NCI-H2029 treated with DMSO at 0.1 percent for 48 hours (cell line): ENCODE measurements at regions not wholly inside any gene's neighbourhood (a gene's known extent, or its start where the extent isn't known, plus 50 kb on each side); places are given as distances from the start of the nearest gene placed in this dataset.

Experiments
- DNase-seq: peaks from one replicate; lab custom pipeline; 2025; lab: John Stamatoyannopoulos, UW

DNA sequence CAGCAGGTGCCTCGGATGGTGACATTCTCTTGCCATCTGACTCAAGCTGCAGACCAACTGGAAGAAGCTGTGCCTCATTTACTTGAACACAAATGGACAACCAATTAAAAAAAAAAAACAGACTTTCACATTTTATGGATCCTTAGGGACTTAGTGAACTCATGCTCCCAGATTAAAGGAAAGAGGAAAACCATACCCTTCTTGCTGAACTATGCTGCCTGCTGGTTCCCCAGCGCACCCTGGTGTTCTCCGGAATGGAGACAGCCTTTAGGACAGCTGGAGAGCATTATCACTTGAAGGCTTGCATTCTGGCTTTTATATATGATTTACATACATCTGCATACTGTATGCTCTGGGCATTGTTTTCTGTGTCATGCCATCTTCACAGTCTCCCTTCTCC, 370.7 kb downstream of the SLC4A3 start:
- no peak for DNase-seq

DNA sequence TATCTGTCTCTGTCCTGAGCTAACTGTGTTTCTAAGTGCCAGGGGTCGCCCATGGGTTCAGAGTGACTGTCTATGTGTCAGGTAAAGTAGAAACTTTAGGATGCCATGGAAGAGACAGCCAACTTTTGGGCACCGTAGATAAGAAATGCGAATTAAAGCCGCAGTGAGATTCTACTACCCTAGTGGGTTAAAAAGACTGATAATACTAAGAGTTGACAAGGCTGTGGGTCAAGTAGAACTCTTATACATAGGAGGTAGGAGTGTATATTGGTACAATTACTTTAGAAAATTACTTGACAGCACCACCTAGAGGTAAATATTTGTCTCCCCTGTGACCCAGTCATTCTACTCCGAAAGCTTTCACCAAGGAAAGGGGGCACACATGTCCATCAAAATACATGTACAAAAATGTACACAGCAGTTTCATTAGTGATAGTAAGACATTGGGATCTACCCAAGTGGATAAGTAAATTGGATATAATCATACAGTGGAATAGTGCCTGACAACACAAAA, 371.3 kb downstream of the SLC4A3 start:
- no peak for DNase-seq

DNA sequence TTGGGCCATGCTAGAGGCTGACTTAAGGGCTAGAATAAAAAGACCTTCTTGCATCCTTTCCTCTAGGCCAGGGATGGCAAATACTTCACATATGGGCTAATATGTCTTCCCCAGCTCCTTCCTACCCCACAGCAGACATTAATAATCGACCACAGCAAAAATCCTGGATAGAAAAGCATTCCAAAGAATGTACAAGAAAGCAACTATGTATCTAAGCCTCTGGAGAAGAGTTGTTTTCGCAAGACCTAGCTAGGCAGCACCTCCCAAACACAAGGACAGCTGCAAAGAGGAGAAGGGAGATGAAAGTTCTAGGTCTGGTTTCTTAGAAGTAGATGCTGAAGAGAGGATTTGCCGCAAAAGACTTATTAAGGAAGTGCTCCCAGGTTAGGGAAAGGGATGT, 372.6 kb downstream of the SLC4A3 start:
- DNase-seq = no peak

DNA sequence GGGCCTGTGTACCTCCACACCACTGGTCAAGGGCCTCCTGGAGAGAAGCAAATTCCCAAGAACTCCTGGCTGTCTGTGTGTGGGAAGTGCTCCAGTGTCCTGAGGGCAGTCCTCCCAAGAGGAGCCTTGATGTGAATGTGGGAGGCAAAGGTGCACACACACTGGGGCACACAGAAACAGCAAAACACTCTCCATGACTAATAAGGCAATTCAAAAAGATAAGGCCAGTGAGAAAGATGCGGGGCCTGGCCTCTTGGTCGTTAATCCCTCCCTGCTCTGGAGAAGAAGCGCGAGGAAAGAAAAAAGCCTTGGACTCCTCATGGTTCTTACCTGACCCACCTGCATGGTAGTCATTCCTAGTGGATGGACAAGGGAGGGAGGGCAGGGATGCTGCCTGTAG, 373.2 kb downstream of the SLC4A3 start:
- no peak for DNase-seq

DNA sequence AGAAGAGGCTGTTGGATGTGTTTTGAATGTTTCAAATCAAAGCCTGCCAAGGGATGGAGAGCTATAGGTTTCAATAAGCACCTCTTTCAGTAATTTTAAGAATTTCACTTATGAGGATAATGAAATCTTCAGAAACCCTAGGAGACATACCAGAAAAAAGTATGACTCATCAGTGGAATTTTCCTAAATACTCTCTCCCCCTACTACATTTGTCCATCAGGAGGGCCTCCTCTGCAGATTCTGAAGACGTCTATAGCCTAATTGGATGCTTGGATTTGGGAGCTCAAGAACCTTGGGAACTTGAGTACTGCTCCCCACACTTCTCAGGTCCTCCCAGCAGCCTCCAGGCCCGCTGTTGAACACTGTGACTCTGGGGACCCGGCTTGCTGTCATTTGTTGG, 374.3 kb downstream of the SLC4A3 start:
- no peak for DNase-seq

DNA sequence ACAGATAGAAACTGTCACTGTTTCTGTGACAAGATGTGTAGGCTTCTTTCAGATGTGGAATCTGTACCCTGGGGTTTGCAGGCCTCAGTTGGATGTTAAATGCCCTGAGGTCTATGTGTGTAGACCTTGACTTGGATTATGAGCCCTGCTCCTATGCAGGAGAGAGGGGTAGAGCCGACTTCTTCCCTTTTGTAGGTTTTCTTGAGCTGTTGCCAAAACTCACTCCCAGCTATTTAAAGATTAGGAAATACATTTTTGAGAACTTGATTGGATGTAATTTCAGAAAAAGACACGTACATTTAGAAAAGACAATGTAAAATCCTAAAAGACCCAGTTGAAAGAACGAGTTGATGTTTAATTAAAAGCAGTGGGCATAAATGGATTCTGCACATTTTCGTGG, 374.8 kb downstream of the SLC4A3 start:
- no peak for DNase-seq

DNA sequence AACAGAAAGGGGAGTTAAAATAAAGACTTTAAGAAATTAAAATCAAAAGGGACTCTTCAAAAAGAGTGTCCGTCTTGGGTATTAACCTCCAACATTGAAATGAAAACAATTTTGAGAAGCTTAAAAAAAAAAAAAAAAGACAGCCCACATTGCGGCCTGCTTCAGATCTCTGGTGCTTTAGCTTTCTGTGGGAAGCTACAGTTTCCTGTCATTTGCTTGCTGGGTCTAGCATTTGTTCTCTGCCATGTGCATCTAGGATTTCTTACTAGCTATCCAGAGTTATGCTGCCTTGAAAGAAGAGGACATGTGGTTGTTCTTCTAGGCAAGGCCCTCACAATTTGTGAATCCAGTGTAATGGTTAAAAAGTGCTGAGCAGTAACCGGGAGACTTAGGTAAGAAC, 375.3 kb downstream of the SLC4A3 start:
- DNase-seq = no peak

DNA sequence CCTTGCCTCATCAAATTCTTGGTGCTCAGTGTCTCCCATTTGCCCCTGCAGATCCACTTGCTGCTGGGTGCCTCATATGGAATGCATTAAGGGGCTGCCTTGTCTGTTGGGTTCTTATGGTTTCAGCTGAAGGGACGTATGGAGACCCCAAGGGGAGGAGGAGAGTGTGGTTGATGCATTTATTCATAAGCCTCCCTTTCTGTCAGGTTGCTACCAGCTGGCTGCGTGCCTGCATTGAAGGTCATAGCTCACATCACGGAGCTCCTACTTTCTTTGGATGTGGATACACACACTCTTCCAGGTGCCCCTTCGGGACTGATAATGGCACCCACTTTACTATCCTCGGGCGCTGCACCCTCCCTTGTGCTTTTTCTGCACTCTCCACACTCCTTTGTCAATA, 377.9 kb downstream of the SLC4A3 start:
- DNase-seq = no peak

DNA sequence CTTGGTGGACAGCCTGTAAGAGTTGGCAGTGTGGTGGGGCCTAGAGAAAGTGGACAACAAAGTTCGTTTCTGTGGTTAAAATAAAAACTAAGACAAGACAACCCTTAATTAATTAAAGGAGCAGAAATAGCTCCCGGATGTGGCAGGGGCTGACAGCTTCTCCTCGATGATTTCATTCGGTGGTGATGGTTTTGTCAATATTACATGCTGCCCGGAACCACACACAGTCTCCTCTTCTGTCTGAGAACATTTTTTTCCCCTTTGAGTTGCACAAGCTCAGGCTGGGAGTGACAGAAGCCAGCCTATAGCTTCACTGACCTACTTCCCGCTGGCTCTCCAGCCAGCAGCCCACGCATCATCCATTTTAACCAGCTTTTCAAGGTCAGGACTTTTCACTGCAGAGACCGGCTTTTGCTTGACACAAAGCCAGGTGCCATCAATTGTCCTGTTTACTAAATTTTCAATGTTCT, 378.8 kb downstream of the SLC4A3 start:
- no peak for DNase-seq

DNA sequence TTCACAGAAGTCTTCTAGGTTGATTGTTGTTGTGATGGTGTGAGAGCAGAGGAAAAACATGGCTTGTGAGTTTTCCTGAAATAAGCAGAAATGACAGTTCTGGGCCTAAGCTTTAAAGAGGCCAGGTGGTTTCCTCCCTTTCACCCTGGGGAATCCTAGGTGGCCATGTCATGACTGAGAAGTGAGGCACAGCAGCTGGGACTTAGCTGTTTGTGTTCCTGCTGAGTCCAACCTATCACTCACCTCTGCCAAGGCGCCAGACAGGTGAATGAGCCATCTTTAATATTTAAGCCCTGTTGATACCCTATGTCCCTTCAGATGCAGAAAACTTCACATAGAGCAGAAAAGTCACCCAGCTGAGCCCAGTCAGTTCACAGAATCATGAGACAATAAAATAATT, 384.4 kb downstream of the SLC4A3 start:
- no peak for DNase-seq

DNA sequence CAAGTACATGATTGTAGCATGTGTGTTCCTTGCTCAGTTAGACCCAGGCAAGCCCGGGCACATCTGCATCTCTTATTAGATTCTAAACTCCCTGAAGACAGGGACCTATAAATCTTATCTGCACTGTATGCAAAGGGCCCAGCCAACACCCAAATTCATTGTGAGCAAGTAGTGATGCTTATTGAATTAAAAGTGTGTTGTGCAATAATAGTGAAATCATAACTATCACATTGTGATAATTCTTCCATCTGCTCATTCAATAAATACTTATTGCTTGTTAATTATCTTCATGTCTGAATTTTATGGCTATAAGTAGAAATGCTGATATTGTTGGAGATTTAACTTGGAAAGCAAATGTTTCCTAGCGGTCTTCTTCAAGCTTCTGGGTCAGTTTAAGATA, 387.5 kb downstream of the SLC4A3 start:
- no peak for DNase-seq

DNA sequence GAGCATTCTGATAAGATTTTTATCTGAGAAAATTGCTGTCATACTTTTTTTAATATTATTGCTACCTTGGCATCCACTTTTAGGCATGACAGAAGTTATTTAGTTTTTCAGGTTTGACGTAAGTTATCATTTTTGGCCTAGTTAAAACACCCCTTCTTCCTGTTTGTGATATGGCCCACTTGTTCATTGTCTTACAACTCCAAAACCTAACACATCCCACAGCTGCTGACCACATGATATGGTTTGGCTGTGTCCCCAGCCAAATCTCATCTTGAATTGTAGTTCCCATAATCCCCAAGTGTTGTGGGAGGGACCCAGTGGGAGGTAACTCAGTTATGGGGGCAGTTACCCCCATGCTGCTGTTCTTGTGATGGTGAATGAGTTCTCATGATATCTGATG, 388.1 kb downstream of the SLC4A3 start:
- no peak for DNase-seq

DNA sequence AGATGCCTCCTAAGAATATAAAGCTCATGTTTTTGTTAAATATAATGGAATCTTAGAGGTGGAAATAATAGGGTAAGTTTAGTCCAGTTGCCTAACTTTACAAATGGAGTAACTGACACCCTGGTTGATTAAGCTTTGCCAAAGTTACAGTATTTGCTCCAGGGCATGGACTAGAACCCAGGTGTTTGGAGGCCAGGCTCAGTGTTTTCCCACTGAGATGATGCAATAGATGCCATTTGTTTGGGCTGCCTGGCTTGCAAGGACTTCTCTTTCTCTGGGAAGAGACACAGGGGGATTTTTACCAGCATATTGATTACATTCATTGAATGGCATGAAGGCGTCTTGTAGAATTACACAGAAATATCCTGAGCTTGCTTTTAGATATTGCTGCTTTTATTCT, 397.8 kb downstream of the SLC4A3 start:
- DNase-seq = no peak

DNA sequence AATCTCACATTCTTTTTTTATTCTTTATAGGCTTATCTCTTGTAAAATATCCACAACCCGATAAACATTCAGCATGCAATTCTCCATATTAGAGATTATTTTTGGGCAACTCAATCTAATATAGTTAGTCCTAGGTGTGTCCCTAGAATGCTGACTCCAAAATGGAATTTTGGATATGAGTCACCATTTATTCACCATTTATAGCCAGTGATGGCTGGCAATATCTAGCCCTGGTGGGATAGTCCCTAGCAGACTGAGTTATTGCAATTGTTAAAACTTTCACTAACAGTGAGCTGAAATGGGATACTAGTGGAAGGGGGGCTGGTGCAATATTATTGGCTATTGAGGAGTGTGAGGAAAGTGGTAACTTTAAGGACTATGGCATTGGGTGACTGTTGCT, 401.6 kb downstream of the SLC4A3 start:
- no peak for DNase-seq

DNA sequence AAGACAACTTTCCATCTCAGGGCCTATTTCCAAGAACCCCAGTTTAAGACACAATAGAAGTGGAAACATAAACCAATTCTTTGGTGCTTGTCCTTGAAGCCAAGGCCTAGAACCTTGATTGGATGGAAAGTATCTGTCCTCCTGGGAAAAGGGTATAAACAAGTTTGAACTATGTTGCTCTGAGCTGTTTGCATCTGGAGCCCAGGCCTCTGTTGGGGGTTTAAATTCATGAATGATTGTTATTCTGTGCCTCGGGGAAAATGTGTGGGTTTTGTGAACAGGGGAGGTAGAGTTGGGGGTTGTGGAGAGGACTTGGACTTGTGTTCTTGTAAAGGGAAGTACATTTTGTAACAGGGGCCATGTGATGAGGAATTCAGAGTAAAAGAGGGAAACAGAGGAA, 406.1 kb downstream of the SLC4A3 start:
- no peak for DNase-seq

DNA sequence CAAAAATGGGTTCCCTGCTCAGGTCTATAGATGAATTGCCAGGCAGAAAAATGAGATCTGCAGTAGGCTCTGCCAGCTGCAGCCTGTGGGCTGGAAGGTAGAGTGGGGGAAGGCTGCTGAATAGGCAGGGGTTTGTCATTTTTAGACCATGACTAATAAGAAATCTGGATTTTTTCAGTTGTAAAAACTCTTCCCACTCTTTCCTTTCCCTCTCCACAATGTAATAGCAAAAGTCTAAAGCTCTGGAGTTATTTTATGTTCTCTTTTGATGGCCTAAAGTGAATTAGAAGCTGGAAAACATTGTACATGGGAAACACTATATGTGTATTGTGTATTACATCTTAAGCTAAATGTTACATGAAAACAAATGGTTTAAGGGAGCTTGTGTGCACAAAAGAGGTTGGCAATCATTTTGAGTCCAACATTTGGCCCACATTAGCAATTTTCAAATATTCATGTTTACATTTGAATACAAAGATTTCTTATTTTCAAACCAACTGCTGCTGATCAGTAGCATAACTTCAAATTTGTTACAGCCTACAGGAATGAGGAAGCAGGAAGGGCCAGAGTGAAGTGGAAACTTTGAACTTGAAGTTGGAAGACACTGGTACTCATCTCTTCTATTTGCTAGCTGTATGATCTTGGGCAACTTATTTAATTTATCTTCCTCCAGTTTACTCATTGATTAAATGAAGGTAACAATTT, 407.1 kb downstream of the SLC4A3 start:
- no peak for DNase-seq

DNA sequence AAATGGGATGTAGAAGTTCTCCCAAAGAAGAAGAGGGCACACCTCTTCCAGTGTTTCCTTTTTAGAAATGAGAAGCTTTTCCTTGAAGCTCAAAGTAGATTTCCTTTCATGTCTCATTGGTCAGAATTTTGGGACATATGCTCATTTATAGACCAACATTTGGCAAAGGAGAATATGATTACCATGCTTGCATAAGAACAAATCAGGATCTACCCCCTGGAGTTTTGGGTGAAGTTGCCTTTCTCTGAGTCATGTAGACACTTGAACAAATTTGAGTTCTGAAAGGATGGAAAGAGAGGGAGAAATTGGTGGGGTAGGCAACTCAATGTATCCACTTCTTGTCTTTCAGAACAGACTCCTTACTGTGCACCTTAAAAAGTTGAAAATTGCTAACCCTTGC, 409.0 kb downstream of the SLC4A3 start:
- no peak for DNase-seq

DNA sequence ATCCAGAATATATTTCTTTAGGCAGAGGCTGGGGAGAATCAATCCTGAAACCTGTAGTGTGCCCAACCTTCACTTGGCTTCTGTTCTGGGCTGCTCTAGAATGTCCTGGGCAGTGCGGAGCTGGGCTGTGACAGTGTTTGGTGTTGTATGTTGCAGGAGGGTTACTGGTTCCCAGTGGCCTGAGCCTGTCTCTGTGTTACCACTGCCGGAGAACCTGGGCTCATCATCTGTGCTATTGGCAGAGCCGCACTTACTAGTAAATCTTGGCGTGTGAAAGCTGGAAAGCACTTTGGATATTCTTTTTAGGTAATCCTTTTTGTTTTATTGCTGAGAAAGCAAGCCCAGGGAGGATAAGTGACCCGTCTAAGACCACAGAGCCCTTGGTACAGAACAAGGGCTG, 412.9 kb downstream of the SLC4A3 start:
- no peak for DNase-seq

DNA sequence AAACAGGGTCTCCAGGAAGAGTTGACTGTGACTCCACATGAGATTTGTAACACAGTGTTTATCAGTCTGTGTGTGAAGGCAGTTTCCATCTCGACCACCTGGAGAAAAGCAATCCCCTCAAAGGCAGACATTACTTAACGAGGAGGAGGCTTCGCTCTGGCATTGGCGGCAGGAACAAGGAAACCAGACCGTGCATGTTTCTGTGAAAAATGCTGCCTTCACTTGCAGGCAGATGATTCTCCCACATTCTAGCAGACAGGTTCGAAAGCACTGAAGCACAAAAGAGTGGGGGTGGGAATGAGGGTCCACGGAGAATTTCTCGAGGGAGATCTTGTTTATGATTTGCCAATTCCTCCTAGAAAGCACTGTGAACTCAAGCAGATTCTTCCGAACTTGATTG, 414.0 kb downstream of the SLC4A3 start:
- no peak for DNase-seq

DNA sequence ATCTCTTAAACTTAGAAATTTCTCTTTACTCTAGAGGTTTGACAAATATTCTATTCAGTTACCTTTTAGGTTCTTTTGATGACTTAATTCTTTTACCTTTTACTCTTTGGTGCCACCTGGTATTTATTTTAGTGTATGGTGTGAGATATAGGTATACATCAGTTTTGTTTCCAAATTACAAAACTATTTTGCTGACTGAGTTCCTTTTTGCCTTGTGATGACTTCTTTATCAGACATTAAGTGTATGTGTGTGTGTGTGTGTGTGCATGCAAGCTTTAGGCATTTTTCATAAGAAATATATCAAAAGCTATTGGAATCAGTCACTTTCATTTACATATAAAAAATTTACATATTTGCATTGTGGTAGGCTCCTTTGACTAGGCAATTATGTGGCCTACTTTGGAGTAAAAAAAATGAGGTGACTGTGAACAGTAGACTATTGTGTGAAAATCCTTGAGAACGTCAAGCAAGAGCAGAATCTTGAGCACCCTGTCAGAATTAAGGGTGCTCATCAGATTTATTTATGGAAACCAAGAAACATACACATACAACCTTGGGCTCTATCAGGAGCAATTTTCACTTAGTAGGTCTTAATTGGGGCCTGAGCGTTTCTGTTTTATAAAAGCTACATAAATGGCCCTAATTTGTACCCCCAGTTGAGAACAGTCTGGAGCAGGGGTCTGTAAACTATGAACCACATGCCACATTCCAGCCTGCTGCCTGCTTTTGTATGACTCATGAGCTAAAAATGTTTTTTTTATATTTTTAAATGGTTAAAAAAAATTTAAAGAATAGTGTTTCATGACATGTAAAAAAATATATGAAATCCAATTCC, 415.9 kb downstream of the SLC4A3 start:
- DNase-seq = no peak

DNA sequence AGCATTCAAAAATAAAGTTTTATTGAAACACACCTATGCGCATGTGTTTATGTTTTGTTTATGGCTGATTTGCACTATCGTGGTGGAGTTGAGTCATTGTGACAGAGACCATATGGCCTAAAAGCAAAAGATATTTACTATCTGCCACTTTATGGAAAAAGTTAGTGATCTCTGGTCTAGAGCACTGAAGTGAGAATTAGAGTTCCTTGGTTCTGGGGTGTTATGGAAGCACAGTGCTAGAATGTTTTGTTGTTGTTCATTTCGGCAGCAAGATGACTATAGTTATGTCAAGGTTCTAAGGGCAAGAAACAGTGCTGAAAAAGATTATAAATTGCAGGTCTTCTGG, 416.5 kb downstream of the SLC4A3 start:
- no peak for DNase-seq

DNA sequence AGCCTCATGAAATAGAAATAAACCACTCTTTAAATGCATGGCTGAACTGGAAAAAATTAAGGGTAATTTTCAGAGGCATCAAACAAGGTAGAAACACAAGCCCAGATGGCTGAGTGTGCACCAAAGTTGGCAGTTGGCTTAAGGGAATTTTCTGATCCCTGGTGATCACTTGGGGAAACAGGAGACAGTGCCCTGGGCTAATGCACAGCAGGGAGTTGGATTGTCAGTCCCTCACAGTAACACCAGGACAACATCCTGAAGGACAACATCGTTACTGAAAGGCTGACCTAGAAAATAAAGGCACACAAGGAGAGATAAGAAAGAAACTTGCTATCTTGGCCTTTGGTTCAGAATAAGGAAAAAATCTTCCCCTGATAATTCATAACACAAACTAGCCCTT, 417.0 kb downstream of the SLC4A3 start:
- no peak for DNase-seq

DNA sequence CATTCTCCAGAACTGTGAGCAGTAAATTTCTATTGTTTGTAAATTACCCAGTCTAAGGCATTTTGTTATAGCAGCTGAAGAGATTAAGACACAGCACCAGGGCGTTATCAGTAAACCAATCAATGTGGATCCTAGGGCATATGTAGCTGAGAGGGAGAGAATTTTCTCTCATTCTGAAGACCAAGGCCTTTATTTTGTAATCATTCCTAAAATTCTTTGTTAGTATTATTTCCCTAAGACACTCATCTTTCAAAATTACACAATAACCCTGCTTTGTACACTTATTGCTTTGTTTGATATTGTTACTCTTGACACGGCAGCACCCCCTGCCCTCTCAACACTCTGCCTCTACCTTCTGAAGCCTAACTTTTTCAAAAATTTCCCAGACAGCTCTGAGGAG, 419.1 kb downstream of the SLC4A3 start:
- no peak for DNase-seq

DNA sequence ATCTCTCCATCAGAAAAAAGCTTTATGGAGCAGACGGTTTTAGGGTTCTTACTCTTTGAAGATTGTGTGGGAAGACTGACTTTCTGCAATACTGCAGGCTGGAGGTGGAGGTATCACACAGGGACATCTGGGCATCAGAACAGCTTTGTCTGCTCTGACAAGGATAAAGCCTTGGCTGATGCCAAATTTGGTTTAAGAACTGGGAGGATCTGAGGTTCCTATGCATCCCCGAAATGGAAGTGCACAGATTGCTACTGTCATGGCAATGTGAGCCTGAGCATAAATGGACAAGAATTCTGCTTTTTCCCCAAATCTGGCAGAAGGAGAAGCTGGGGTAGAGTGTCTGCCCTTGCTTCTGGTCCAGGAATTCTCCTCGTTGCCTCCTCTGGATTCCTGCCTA, 424.3 kb downstream of the SLC4A3 start:
- DNase-seq = no peak
